ENCODE measurements at regions not wholly inside any gene's neighbourhood (a gene's known extent, or its start where the extent isn't known, plus 50 kb on each side); places are given as distances from the start of the nearest gene placed in this dataset.

DNA sequence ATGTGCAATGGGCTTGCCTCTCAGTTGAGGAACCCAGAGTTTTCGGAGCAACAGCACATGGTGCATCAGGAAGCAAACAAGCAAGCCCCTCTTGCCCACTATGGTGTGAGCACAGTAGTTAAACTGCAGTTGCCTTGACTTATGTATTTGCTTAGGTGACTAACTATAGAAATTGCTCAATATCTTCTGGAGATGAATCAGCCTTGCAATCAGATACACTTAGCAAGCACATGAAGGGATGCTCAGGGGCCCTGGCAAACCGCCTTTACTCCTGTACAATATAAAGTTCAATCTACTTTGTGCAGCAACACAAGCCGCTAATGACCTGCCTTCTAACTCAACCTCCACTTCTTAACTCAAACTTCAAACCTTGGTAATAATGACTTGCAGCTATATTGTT is 581.7 kb upstream of the RIOK2 start (continued):
- TF ChIP-seq ZNF561 (tag by site-specific recombination; IDR thresholded peaks at IDR 0.05; ENCODE audit: borderline replicate concordance), result no peak

DNA sequence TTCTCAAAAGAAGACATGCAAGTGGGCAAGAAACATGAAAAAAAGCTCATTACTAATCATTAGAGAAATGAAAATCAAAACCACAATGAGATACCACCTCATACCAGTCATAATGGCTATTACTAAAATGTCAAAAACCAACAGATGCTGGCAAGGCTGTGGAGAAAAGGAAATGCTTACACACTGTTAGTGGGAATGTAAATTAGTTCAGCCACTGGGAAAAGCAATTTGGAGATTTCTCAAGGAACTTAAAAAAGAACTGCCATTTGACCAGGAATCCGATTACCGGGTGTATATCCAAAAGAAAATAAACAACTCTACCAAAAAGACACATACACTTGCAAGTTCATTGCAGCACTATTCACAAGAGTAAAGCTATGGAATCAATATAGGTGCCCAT is 595.4 kb upstream of the RIOK2 start:
- ChIA-PET CTCF (no interaction called here), POLR2A (no interaction called here)
- TF ChIP-seq GLIS2 (tag by site-specific recombination; IDR thresholded peaks at IDR 0.05) (no peak), ZNF114 (tag by site-specific recombination; IDR thresholded peaks at IDR 0.05) (no peak), ZNF391 (tag by site-specific recombination; IDR thresholded peaks at IDR 0.05; ENCODE audit: borderline replicate concordance, low read depth) (no peak), ZNF433 (tag by site-specific recombination; IDR thresholded peaks at IDR 0.05; ENCODE audit: low read depth) (no peak)
- TF ChIP-seq, protein P1, sequence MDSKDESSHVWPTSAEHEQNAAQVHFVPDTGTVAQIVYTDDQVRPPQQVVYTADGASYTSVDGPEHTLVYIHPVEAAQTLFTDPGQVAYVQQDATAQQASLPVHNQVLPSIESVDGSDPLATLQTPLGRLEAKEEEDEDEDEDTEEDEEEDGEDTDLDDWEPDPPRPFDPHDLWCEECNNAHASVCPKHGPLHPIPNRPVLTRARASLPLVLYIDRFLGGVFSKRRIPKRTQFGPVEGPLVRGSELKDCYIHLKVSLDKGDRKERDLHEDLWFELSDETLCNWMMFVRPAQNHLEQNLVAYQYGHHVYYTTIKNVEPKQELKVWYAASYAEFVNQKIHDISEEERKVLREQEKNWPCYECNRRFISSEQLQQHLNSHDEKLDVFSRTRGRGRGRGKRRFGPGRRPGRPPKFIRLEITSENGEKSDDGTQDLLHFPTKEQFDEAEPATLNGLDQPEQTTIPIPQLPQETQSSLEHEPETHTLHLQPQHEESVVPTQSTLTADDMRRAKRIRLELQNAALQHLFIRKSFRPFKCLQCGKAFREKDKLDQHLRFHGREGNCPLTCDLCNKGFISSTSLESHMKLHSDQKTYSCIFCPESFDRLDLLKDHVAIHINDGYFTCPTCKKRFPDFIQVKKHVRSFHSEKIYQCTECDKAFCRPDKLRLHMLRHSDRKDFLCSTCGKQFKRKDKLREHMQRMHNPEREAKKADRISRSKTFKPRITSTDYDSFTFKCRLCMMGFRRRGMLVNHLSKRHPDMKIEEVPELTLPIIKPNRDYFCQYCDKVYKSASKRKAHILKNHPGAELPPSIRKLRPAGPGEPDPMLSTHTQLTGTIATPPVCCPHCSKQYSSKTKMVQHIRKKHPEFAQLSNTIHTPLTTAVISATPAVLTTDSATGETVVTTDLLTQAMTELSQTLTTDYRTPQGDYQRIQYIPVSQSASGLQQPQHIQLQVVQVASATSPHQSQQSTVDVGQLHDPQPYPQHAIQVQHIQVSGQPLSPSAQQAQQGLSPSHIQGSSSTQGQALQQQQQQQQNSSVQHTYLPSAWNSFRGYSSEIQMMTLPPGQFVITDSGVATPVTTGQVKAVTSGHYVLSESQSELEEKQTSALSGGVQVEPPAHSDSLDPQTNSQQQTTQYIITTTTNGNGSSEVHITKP (tag by site-specific recombination; IDR thresholded peaks at IDR 0.05), result no peak
- no peaks in the 10 kb centered on the region for H3K4me1 ChIP-seq (ENCODE audit: control insufficient read depth, insufficient read depth, low read length)
- no peaks in the 10 kb centered on the region for H3K36me3 ChIP-seq (ENCODE audit: control insufficient read depth in 2 of 2, insufficient read depth in 1 of 2, low read length in 2 of 2)
- no peak overlapping the region for H3K4me3 ChIP-seq (ENCODE audit: low read depth, low read length)
- no peak overlapping the region for H3K27ac ChIP-seq (ENCODE audit: extremely low read depth, low read depth, low read length)
- no peaks in the 10 kb centered on the region for H3K9me3 ChIP-seq (ENCODE audit: control insufficient read depth, insufficient read depth, low read depth, low read length)

DNA sequence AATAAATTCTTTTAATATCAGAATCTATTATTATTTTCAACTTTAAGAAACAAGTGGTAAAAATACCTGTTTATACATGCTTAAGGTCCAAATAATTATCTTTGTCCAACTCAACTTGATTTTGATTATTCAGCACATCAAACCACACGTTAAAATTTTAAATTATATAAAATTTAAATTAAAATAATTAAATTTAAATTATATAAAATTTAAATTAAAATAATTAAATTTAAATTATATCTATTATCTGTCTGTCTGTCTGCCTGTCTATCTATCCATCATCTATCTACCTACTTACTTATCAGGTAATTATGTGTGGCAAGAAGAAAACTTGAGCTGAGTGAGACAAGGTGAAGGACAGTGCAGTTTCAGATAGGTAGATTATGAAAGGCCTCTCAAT is 605.3 kb upstream of the RIOK2 start:
- CTCF ChIA-PET, result no interaction called here
- H3K27ac ChIP-seq (ENCODE audit: extremely low read depth, low read depth, low read length), result no peak overlapping the region
- H3K4me3 ChIP-seq (ENCODE audit: low read depth, low read length), result no peak overlapping the region
- no peaks in the 10 kb centered on the region for H3K4me1 ChIP-seq (ENCODE audit: control insufficient read depth, insufficient read depth, low read length)
- POLR2A ChIA-PET, result no interaction called here
- no peaks in the 10 kb centered on the region for H3K9me3 ChIP-seq (ENCODE audit: control insufficient read depth, insufficient read depth, low read depth, low read length)
- H3K36me3 ChIP-seq (ENCODE audit: control insufficient read depth in 2 of 2, insufficient read depth in 1 of 2, low read length in 2 of 2), result no peaks in the 10 kb centered on the region
- TF ChIP-seq, protein P2, sequence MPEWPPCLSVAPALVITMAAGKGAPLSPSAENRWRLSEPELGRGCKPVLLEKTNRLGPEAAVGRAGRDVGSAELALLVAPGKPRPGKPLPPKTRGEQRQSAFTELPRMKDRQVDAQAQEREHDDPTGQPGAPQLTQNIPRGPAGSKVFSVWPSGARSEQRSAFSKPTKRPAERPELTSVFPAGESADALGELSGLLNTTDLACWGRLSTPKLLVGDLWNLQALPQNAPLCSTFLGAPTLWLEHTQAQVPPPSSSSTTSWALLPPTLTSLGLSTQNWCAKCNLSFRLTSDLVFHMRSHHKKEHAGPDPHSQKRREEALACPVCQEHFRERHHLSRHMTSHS (tag by site-specific recombination; IDR thresholded peaks at IDR 0.05), result no peak
- TF ChIP-seq RBAK (tag by site-specific recombination; IDR thresholded peaks at IDR 0.05), result no peak
- no peak for TF ChIP-seq ZNF585B (tag by site-specific recombination; IDR thresholded peaks at IDR 0.05)
- no peak for TF ChIP-seq BCL11A (tag by site-specific recombination; IDR thresholded peaks at IDR 0.05; ENCODE audit: low read depth)
- no peak for TF ChIP-seq ZNF654 (tag by site-specific recombination; IDR thresholded peaks at IDR 0.05; ENCODE audit: low read depth)
- TF ChIP-seq HOXA7 (CRISPR knock-in tag; IDR thresholded peaks at IDR 0.05; ENCODE audit: borderline replicate concordance), result no peak
- TF ChIP-seq MYNN (tag by site-specific recombination; IDR thresholded peaks at IDR 0.05; ENCODE audit: borderline replicate concordance), result no peak
- TF ChIP-seq, protein P3, sequence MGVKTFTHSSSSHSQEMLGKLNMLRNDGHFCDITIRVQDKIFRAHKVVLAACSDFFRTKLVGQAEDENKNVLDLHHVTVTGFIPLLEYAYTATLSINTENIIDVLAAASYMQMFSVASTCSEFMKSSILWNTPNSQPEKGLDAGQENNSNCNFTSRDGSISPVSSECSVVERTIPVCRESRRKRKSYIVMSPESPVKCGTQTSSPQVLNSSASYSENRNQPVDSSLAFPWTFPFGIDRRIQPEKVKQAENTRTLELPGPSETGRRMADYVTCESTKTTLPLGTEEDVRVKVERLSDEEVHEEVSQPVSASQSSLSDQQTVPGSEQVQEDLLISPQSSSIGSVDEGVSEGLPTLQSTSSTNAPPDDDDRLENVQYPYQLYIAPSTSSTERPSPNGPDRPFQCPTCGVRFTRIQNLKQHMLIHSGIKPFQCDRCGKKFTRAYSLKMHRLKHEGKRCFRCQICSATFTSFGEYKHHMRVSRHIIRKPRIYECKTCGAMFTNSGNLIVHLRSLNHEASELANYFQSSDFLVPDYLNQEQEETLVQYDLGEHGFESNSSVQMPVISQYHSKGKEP (tag by site-specific recombination; IDR thresholded peaks at IDR 0.05), result no peak
- no peak for TF ChIP-seq HOXC10 (CRISPR knock-in tag; IDR thresholded peaks at IDR 0.05)
- no peak for TF ChIP-seq ZNF670 (tag by site-specific recombination; IDR thresholded peaks at IDR 0.05; ENCODE audit: low read depth)
- TF ChIP-seq, protein P4, sequence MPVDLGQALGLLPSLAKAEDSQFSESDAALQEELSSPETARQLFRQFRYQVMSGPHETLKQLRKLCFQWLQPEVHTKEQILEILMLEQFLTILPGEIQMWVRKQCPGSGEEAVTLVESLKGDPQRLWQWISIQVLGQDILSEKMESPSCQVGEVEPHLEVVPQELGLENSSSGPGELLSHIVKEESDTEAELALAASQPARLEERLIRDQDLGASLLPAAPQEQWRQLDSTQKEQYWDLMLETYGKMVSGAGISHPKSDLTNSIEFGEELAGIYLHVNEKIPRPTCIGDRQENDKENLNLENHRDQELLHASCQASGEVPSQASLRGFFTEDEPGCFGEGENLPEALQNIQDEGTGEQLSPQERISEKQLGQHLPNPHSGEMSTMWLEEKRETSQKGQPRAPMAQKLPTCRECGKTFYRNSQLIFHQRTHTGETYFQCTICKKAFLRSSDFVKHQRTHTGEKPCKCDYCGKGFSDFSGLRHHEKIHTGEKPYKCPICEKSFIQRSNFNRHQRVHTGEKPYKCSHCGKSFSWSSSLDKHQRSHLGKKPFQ (tag by site-specific recombination; IDR thresholded peaks at IDR 0.05), result no peak
- TF ChIP-seq ZNF677 (tag by site-specific recombination; IDR thresholded peaks at IDR 0.05), result no peak
- no peak for TF ChIP-seq ZNF514 (tag by site-specific recombination; IDR thresholded peaks at IDR 0.05)
- TF ChIP-seq ZNF223 (tag by site-specific recombination; IDR thresholded peaks at IDR 0.05), result no peak
- TF ChIP-seq, protein P5, sequence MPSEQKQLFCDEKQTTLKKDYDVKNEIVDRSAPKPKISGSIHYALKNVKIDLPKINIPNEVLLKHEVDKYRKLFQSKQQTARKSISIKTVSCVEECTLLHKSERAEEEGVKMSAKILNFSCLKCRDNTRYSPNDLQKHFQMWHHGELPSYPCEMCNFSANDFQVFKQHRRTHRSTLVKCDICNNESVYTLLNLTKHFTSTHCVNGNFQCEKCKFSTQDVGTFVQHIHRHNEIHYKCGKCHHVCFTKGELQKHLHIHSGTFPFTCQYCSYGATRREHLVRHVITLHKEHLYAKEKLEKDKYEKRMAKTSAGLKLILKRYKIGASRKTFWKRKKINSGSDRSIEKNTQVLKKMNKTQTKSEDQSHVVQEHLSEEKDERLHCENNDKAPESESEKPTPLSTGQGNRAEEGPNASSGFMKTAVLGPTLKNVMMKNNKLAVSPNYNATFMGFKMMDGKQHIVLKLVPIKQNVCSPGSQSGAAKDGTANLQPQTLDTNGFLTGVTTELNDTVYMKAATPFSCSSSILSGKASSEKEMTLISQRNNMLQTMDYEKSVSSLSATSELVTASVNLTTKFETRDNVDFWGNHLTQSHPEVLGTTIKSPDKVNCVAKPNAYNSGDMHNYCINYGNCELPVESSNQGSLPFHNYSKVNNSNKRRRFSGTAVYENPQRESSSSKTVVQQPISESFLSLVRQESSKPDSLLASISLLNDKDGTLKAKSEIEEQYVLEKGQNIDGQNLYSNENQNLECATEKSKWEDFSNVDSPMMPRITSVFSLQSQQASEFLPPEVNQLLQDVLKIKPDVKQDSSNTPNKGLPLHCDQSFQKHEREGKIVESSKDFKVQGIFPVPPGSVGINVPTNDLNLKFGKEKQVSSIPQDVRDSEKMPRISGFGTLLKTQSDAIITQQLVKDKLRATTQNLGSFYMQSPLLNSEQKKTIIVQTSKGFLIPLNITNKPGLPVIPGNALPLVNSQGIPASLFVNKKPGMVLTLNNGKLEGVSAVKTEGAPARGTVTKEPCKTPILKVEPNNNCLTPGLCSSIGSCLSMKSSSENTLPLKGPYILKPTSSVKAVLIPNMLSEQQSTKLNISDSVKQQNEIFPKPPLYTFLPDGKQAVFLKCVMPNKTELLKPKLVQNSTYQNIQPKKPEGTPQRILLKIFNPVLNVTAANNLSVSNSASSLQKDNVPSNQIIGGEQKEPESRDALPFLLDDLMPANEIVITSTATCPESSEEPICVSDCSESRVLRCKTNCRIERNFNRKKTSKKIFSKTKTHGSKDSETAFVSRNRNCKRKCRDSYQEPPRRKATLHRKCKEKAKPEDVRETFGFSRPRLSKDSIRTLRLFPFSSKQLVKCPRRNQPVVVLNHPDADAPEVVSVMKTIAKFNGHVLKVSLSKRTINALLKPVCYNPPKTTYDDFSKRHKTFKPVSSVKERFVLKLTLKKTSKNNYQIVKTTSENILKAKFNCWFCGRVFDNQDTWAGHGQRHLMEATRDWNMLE (tag by site-specific recombination; conservative IDR thresholded peaks at IDR 0.05; ENCODE audit: low read depth), result no peak
- TF ChIP-seq ZBTB8A (tag by site-specific recombination; IDR thresholded peaks at IDR 0.05), result no peak
